ENCODE measurements at regions not wholly inside any gene's neighbourhood (a gene's known extent, or its start where the extent isn't known, plus 50 kb on each side); places are given as distances from the start of the nearest gene placed in this dataset.

GRCh38 chr11:126137136-126137535 is 74.3 kb downstream of the RPUSD4 start (continued):
- no peak for TF ChIP-seq REST (IDR thresholded peaks at IDR 0.05; ENCODE audit: unreplicated experiment)
- TF ChIP-seq POLR2AphosphoS5 (IDR thresholded peaks at IDR 0.05; ENCODE audit: low read depth), result no peak
- no peak for TF ChIP-seq CREB1 (CRISPR knock-in tag; IDR thresholded peaks at IDR 0.05; ENCODE audit: low read depth)

- H3K4me3 Mint-ChIP-seq, result no peak overlapping the region
- H3K4me1 Mint-ChIP-seq, result peaks cover 69% of the 10 kb centered on the region
These were observed 73.8 kb upstream of the CDON start for GRCh38 chr11:126136507-126136906.

More at GRCh38 chr11:126136507-126136906, 73.8 kb upstream of the CDON start:
- DNase-seq (ENCODE audit: low spot score) (no peak), ATAC-seq (no peak)
- H4K20me1 ChIP-seq (replicated peaks; ENCODE audit: insufficient read depth), result no peaks in the 10 kb centered on the region
- Mint-ChIP-seq H3K27me3 (ENCODE audit: insufficient read depth, low read depth, poor library complexity) (peaks cover 9% of the 10 kb centered on the region), H3K27ac (no peak overlapping the region), H3K9me3 (no peaks in the 10 kb centered on the region), H3K36me3 (ENCODE audit: low read depth) (no peaks in the 10 kb centered on the region)
- no peaks in the 10 kb centered on the region for H3K27me3 ChIP-seq (ENCODE audit: insufficient read depth)
- no peaks in the 10 kb centered on the region for H3K79me2 ChIP-seq (replicated peaks; ENCODE audit: insufficient read depth)
- no peak overlapping the region for H3K4me2 ChIP-seq
- H3K4me3 ChIP-seq, result no peak overlapping the region
- peaks cover 4% of the 10 kb centered on the region; the same call in 1 of the 2 replicates for H3K9me2 ChIP-seq (ENCODE audit: insufficient read depth)
- no peaks in the 10 kb centered on the region for H3F3A ChIP-seq (replicated peaks; ENCODE audit: low read depth)
- H2AFZ ChIP-seq, result no peak overlapping the region
- no peaks in the 10 kb centered on the region for H3K36me3 ChIP-seq (ENCODE audit: insufficient read depth)
- peaks cover 23% of the 10 kb centered on the region for H3K4me1 ChIP-seq (ENCODE audit: insufficient read depth)
- H3K27ac ChIP-seq (ENCODE audit: low read depth), result no peak overlapping the region
- TF ChIP-seq ZNF462 (CRISPR knock-in tag; IDR thresholded peaks at IDR 0.05), result no peak
